Nephron progenitor cell (in vitro differentiated cells): ENCODE measurements at regions not wholly inside any gene's neighbourhood (a gene's known extent, or its start where the extent isn't known, plus 50 kb on each side); places are given as distances from the start of the nearest gene placed in this dataset.

ENCODE experiments used
- DNase-seq: peaks from one replicate; pipeline ENCODE4 v3.0.0; 2021
- H3K27ac Mint-ChIP-seq: 2 replicates; pipeline ENCODE4 v1.8.0; 2021; ENCODE audit warnings: mild to moderate bottlenecking, moderate library complexity, mixed read lengths
- H3K27me3 Mint-ChIP-seq: 2 replicates; pipeline ENCODE4 v1.8.0; 2021; ENCODE audit warnings: mild to moderate bottlenecking, low read depth, mixed read lengths; ENCODE audit not compliant: poor library complexity
- H3K36me3 Mint-ChIP-seq: 2 replicates; pipeline ENCODE4 v1.8.0; 2021; ENCODE audit warnings: low read depth, mixed read lengths
- H3K4me1 Mint-ChIP-seq: 2 replicates; pipeline ENCODE4 v1.8.0; 2021; ENCODE audit warnings: mixed read lengths
- H3K4me3 Mint-ChIP-seq: 2 replicates; pipeline ENCODE4 v1.8.0; 2021; ENCODE audit warnings: mild to moderate bottlenecking, moderate library complexity, mixed read lengths
- H3K9me3 Mint-ChIP-seq: 2 replicates; pipeline ENCODE4 v1.8.0; 2021; ENCODE audit warnings: mild to moderate bottlenecking, moderate library complexity, mixed read lengths
- TF ChIP-seq, protein P1 (sequence below): fragments of 200-600 bp; sonication (generic); IDR thresholded peaks from 2 replicates; pipeline ENCODE4 v1.5.0; 2021; ENCODE audit warnings: antibody characterized with exemption

DNA sequence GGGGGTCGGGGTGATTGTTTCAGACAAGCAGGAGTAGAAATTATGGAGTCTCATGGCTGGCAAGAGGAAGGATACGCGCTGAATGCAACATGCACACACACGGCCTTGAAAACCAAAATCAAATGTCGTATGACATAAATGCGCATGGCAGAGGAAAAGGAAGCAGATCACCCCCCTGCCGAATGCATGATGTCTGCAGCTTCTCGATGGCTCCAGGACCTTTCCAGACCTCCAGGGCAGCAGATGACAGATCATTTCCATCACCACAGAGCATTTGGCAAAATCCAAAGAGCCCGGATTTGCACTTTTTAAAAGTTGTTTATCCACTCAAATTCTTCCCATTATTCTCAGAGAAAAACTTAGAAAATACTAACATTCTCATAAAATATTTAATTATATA is 211.7 kb downstream of the NHLRC3 start:
- TF ChIP-seq, protein P1, sequence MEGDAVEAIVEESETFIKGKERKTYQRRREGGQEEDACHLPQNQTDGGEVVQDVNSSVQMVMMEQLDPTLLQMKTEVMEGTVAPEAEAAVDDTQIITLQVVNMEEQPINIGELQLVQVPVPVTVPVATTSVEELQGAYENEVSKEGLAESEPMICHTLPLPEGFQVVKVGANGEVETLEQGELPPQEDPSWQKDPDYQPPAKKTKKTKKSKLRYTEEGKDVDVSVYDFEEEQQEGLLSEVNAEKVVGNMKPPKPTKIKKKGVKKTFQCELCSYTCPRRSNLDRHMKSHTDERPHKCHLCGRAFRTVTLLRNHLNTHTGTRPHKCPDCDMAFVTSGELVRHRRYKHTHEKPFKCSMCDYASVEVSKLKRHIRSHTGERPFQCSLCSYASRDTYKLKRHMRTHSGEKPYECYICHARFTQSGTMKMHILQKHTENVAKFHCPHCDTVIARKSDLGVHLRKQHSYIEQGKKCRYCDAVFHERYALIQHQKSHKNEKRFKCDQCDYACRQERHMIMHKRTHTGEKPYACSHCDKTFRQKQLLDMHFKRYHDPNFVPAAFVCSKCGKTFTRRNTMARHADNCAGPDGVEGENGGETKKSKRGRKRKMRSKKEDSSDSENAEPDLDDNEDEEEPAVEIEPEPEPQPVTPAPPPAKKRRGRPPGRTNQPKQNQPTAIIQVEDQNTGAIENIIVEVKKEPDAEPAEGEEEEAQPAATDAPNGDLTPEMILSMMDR, result no peak
- Mint-ChIP-seq H3K27ac (no peak overlapping the region), H3K4me1 (peaks cover 26% of the 10 kb centered on the region), H3K9me3 (peaks cover 3% of the 10 kb centered on the region), H3K36me3 (no peaks in the 10 kb centered on the region), H3K27me3 (peaks cover 7% of the 10 kb centered on the region), H3K4me3 (no peak overlapping the region)
- no peak for DNase-seq

DNA sequence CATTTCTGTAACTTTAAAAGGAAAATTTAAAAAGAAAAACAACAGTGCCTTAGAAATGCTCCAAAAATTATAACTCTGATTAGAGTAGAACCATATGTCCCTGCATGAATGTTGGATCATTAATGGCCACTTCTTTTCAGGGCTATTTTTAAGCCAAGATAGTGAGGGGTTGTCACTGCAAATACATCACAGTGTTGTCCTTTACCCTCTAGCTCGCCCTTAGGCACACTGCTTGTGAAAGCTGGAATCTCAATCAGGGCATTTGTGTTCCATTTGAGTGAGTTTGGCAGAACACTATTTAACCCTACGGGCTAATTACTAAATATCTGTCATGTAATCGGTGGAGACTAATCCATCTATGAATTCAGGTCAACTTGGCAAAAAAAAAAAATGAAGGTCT is 212.2 kb downstream of the NHLRC3 start:
- Mint-ChIP-seq H3K4me3 (no peak overlapping the region), H3K27me3 (peaks cover 9% of the 10 kb centered on the region), H3K4me1 (peaks cover 25% of the 10 kb centered on the region), H3K36me3 (no peaks in the 10 kb centered on the region), H3K27ac (no peak overlapping the region), H3K9me3 (peaks cover 7% of the 10 kb centered on the region)
- TF ChIP-seq, protein P1, result no peak
- no peak for DNase-seq

DNA sequence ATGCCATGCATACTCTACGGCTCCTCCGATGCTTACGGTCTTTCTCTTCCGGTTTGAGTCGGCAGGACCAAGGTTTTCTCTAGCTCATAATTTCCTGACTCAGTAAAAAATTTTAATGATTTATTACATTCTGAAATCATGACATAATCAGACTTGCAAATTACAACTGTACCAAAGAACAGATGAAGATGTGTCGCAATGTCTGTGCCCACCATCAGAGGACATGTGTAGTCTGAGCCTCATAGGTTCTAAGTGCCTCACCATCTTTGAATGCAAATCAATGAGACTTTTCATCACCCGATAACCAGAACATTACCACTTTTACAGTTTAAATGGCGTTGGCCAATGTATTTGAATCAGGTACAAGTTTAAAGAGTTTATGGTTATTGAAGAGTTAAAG is 213.1 kb downstream of the NHLRC3 start:
- Mint-ChIP-seq H3K27ac (no peak overlapping the region), H3K36me3 (no peaks in the 10 kb centered on the region)

DNA sequence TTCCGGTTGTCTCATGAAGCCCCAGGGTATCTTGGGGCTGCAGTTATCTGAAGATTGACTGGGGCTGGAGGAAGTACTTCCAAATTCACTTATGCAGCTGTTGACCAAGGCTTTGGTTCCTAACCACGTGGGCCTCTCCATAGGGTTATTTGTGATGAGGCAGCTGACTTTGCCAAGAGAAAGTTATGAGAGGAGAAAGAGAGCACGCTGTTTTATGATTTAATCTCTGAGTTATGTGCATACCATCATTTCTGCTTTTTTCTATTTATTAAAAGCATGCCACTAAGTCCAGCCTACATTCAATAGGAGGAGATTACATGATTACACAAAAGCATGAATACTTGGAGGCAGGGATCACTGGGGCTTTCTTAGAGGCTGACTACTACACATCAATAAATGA is 215.5 kb downstream of the NHLRC3 start:
- Mint-ChIP-seq H3K9me3 (peaks cover 8% of the 10 kb centered on the region), H3K36me3 (no peaks in the 10 kb centered on the region), H3K4me3 (no peak overlapping the region), H3K27ac (no peak overlapping the region), H3K27me3 (peaks cover 3% of the 10 kb centered on the region), H3K4me1 (peaks cover 13% of the 10 kb centered on the region)
- TF ChIP-seq, protein P1, result no peak
- no peak for DNase-seq

More for the DNA sequence above, 213.1 kb downstream of the NHLRC3 start:
- no peak for DNase-seq
- Mint-ChIP-seq H3K4me1 (peaks cover 16% of the 10 kb centered on the region), H3K27me3 (peaks cover 6% of the 10 kb centered on the region), H3K4me3 (no peak overlapping the region), H3K9me3 (peaks cover 8% of the 10 kb centered on the region)
- TF ChIP-seq, protein P1, result no peak

DNA sequence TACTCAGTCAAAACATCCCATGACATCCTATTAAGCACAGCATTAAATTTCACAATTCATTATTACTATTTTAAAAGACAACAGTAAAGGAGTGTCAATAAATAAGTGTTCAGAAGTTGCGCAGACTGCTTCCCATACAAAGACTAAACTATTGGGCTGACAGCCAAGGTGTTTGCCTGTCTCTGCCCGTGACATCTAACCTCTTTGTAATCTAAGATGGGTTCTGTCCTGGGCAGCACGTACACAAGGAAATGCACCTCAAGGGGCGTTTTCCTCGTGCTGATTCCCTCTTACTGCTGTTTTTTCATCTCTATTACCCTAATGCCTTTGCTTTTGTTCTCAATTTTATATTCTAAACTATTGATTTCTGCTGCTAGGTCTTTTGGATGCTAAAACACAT is 216.3 kb downstream of the NHLRC3 start:
- no peaks in the 10 kb centered on the region for H3K36me3 Mint-ChIP-seq
- H3K27ac Mint-ChIP-seq, result no peak overlapping the region
- no peak overlapping the region for H3K4me3 Mint-ChIP-seq
- H3K27me3 Mint-ChIP-seq, result peaks cover 3% of the 10 kb centered on the region
- H3K4me1 Mint-ChIP-seq, result peaks cover 18% of the 10 kb centered on the region
- H3K9me3 Mint-ChIP-seq, result peaks cover 8% of the 10 kb centered on the region
- TF ChIP-seq, protein P1, result no peak
- no peak for DNase-seq

DNA sequence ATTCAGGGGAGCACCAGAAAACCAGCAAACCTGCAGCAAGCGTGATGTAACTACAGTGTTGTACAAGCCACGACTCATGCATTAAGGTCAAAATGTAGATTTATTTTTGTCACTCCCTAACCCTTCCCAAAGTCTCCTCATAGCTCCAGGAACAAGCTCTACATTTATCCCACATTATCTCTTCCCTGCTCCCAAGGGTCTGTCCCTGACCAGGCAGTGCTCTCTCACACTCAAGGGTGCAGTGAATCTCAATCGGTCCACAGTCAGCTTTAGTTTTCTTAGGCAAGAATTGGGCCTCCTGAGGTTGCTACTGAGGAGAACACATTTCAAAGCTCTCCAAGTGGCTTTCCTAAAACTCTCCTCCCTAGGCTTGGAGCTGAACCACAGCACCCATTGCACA is 219.4 kb downstream of the NHLRC3 start:
- peaks cover 24% of the 10 kb centered on the region for H3K4me1 Mint-ChIP-seq
- peaks cover 8% of the 10 kb centered on the region for H3K9me3 Mint-ChIP-seq
- TF ChIP-seq, protein P1, result no peak
- peaks cover 3% of the 10 kb centered on the region for H3K27me3 Mint-ChIP-seq
- DNase-seq, result no peak
- H3K27ac Mint-ChIP-seq, result no peak overlapping the region
- H3K36me3 Mint-ChIP-seq, result no peaks in the 10 kb centered on the region
- H3K4me3 Mint-ChIP-seq, result no peak overlapping the region
